OCI-LY7 (cell line): ENCODE measurements at regions not wholly inside any gene's neighbourhood (a gene's known extent, or its start where the extent isn't known, plus 50 kb on each side); places are given as distances from the start of the nearest gene placed in this dataset.

Source experiments
- CTCF ChIP-seq: fragments of 200-600 bp; sonication (generic); conservative IDR thresholded peaks from 2 replicates; pipeline ENCODE4 v1.5.1; 2014; ENCODE audit warnings: mild to moderate bottlenecking, antibody characterized with exemption, low read length, moderate library complexity, mixed read lengths
- EZH2phosphoT487 ChIP-seq: fragments of 200-600 bp; sonication (generic); IDR thresholded peaks from 2 replicates; pipeline ENCODE4 v1.6.1; 2018; ENCODE audit warnings: low read depth, borderline replicate concordance, mild to moderate bottlenecking, mixed run types, antibody characterized with exemption, low read length, moderate library complexity, mixed read lengths

GRCh38 chr17:45580924-45581323, 90.4 kb upstream of the PLEKHM1 start:
- TF ChIP-seq CTCF, result no peak
- TF ChIP-seq EZH2phosphoT487, result no peak
